HepG2 (cell line): ENCODE measurements at regions not wholly inside any gene's neighbourhood (a gene's known extent, or its start where the extent isn't known, plus 50 kb on each side); places are given as distances from the start of the nearest gene placed in this dataset.

ENCODE experiments used
- CEBPZ ChIP-seq: IDR thresholded peaks from 2 replicates; pipeline ENCODE4 v1.6.1; 2012; ENCODE audit warnings: low read length, improper control_type of control experiment
- CTCF ChIP-seq: sonication (generic); formaldehyde crosslinking; IDR thresholded peaks from 2 replicates; pipeline ENCODE4 v1.5.0; 2020; ENCODE audit warnings: mild to moderate bottlenecking, missing genetic modification reagents, moderate library complexity
- GATAD1 ChIP-seq: IDR thresholded peaks from 2 replicates; pipeline ENCODE4 v1.6.1; 2016; ENCODE audit warnings: missing genetic modification reagents, missing compliant biosample characterization
- RAD21 ChIP-seq: fragments of 450-650 bp; formaldehyde crosslinking; IDR thresholded peaks from 2 replicates; pipeline ENCODE4 v1.5.0; 2020; ENCODE audit warnings: mild to moderate bottlenecking
- RBFOX2 ChIP-seq: fragments of 200-400 bp; formaldehyde crosslinking; IDR thresholded peaks from 2 replicates; pipeline ENCODE4 v1.6.1; 2017; ENCODE audit warnings: low read depth, mild to moderate bottlenecking, low read length
- SIN3A ChIP-seq: IDR thresholded peaks from 2 replicates; pipeline ENCODE4 v1.6.1; 2011; ENCODE audit warnings: low read depth, mild to moderate bottlenecking, control low read depth, low read length, borderline replicate concordance
- SIN3B ChIP-seq: fragments of 150-350 bp; IDR thresholded peaks from 2 replicates; pipeline ENCODE4 v1.6.1; 2014; ENCODE audit warnings: low read length
- USF2 ChIP-seq, 2 experiments: sonication (generic) in 1 of 2; formaldehyde crosslinking in 1 of 2; IDR thresholded peaks; 2 replicates each; pipeline versions ENCODE4 v1.5.1 to v1.6.1; 2011 to 2020; ENCODE audit warnings: borderline replicate concordance in 1 of 2, low read depth in 1 of 2, low read length in 1 of 2, mild to moderate bottlenecking in 1 of 2, missing genetic modification reagents in 1 of 2, moderate library complexity in 1 of 2
- ZBTB37 ChIP-seq: sonication (generic); formaldehyde crosslinking; IDR thresholded peaks from 2 replicates; pipeline ENCODE4 v1.4.0; 2020; ENCODE audit warnings: mild to moderate bottlenecking, missing genetic modification reagents
- ZNF138 ChIP-seq: sonication (generic); formaldehyde crosslinking; IDR thresholded peaks from 2 replicates; pipeline ENCODE4 v1.5.0; 2020; ENCODE audit warnings: mild to moderate bottlenecking, low read depth, missing genetic modification reagents
- ZNF280B ChIP-seq: sonication (generic); formaldehyde crosslinking; IDR thresholded peaks from 2 replicates; pipeline ENCODE4 v1.5.0; 2020; ENCODE audit warnings: missing genetic modification reagents, mild to moderate bottlenecking, borderline replicate concordance
- ZXDC ChIP-seq: sonication (generic); formaldehyde crosslinking; IDR thresholded peaks from 2 replicates; pipeline ENCODE4 v1.5.0; 2020; ENCODE audit warnings: mild to moderate bottlenecking, missing genetic modification reagents

GRCh38 chr3:75237477-75237876 lies 426.7 kb upstream of the FRG2C start:
- TF ChIP-seq GATAD1 (CRISPR knock-in tag) = no peak
- TF ChIP-seq CTCF = no peak
- TF ChIP-seq USF2 (IDR thresholded peaks at IDR 0.05; ENCODE audit: low read depth, low read length) = no peak
- no peak for TF ChIP-seq USF2 (CRISPR knock-in tag; IDR thresholded peaks at IDR 0.05; ENCODE audit: borderline replicate concordance)
- TF ChIP-seq CEBPZ = no peak
- TF ChIP-seq ZNF138 (CRISPR knock-in tag) = no peak
- no peak for TF ChIP-seq ZBTB37 (CRISPR knock-in tag)
- TF ChIP-seq SIN3B = no peak
- no peak for TF ChIP-seq RBFOX2
- no peak for TF ChIP-seq ZXDC (CRISPR knock-in tag)
- no peak for TF ChIP-seq RAD21
- TF ChIP-seq SIN3A = no peak
- TF ChIP-seq ZNF280B = no peak
